H1 (cell line): ENCODE measurements at regions not wholly inside any gene's neighbourhood (a gene's known extent, or its start where the extent isn't known, plus 50 kb on each side); places are given as distances from the start of the nearest gene placed in this dataset.

Experiments
- CHD2 ChIP-seq: IDR thresholded peaks from 2 replicates; pipeline ENCODE4 v1.6.1; 2012; ENCODE audit warnings: low read length, improper control_type of control experiment
- CTCF ChIP-seq, 3 experiments: IDR thresholded peaks; 1 replicate in 2 of 3; 2 replicates in 1 of 3; pipeline versions ENCODE4 v1.5.1 to v1.6.1; 2011; ENCODE audit warnings: low read length in 3 of 3, mild to moderate bottlenecking in 3 of 3, inconsistent platforms in 2 of 3, low read depth in 1 of 3, moderate library complexity in 1 of 3; ENCODE audit not compliant: insufficient read depth in 1 of 3; ENCODE audit errors: control extremely low read depth in 1 of 3
- EP300 ChIP-seq, 2 experiments: IDR thresholded peaks; 1 replicate in 1 of 2; 2 replicates in 1 of 2; pipeline ENCODE4 v1.6.1; 2011 to 2012; ENCODE audit warnings: low read depth in 2 of 2, low read length in 2 of 2, mild to moderate bottlenecking in 2 of 2, borderline replicate concordance in 1 of 2, inconsistent platforms in 1 of 2, moderate library complexity in 1 of 2
- EZH2 ChIP-seq: fragments of 200-600 bp; sonication (generic); IDR thresholded peaks from 2 replicates; pipeline ENCODE4 v1.7.1; 2012; ENCODE audit warnings: low read depth, mild to moderate bottlenecking, moderate library complexity, low read length, inconsistent platforms; ENCODE audit not compliant: severe bottlenecking
- POLR2A ChIP-seq, 2 experiments: IDR thresholded peaks; 1 replicate in 1 of 2; 2 replicates in 1 of 2; pipeline ENCODE4 v1.6.1; 2011; ENCODE audit warnings: low read depth in 2 of 2, low read length in 2 of 2, mild to moderate bottlenecking in 2 of 2; ENCODE audit errors: control extremely low read depth in 1 of 2
- POU5F1 ChIP-seq: IDR thresholded peaks from 2 replicates; pipeline ENCODE4 v1.6.1; 2011; ENCODE audit warnings: low read depth, mild to moderate bottlenecking, low read length, moderate library complexity
- RFX5 ChIP-seq: IDR thresholded peaks from 2 replicates; pipeline ENCODE4 v1.6.1; 2011; ENCODE audit warnings: low read depth, low read length, improper control_type of control experiment, borderline replicate concordance
- SIN3A ChIP-seq, 2 experiments: IDR thresholded peaks in 1 of 2; conservative IDR thresholded peaks in 1 of 2; 2 replicates each; pipeline ENCODE4 v1.6.1; 2011 to 2012; ENCODE audit warnings: low read length in 2 of 2, improper control_type of control experiment in 1 of 2, low read depth in 1 of 2, mild to moderate bottlenecking in 1 of 2
- SIRT6 ChIP-seq: IDR thresholded peaks from one replicate; pipeline ENCODE4 v1.7.1; 2012; ENCODE audit warnings: low read length, inconsistent platforms
- SRF ChIP-seq: IDR thresholded peaks from 2 replicates; pipeline ENCODE4 v1.6.1; 2011; ENCODE audit warnings: mild to moderate bottlenecking, low read depth, low read length, moderate library complexity
- TF ChIP-seq, protein P1 (sequence below): IDR thresholded peaks from 2 replicates; pipeline ENCODE4 v1.6.1; 2011; ENCODE audit warnings: low read depth, mild to moderate bottlenecking, low read length; ENCODE audit not compliant: insufficient read depth
- TF ChIP-seq, protein P2 (sequence below): IDR thresholded peaks from 2 replicates; pipeline ENCODE4 v1.6.1; 2011; ENCODE audit warnings: low read length, improper control_type of control experiment

- TF ChIP-seq EZH2 (no peak), EP300 (IDR thresholded peaks at IDR 0.05; ENCODE audit: borderline replicate concordance in 1 of 2, low read depth in 2 of 2, low read length in 2 of 2) (no peak), RFX5 (no peak), CTCF (IDR thresholded peaks at IDR 0.05; ENCODE audit: control extremely low read depth in 1 of 3, insufficient read depth in 1 of 3, low read depth in 1 of 3, low read length in 3 of 3) (no peak), POU5F1 (no peak), POLR2A (IDR thresholded peaks at IDR 0.05; ENCODE audit: control extremely low read depth in 1 of 2, low read depth in 2 of 2, low read length in 2 of 2) (no peak), SRF (no peak), SIN3A (conservative IDR thresholded peaks at IDR 0.05 in 1 of 2, IDR thresholded peaks at IDR 0.05 in 1 of 2; ENCODE audit: low read depth in 1 of 2, low read length in 2 of 2) (no peak), CHD2 (no peak), SIRT6 (no peak)
- TF ChIP-seq, protein P1, sequence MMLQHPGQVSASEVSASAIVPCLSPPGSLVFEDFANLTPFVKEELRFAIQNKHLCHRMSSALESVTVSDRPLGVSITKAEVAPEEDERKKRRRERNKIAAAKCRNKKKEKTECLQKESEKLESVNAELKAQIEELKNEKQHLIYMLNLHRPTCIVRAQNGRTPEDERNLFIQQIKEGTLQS: no peak
- TF ChIP-seq, protein P2, sequence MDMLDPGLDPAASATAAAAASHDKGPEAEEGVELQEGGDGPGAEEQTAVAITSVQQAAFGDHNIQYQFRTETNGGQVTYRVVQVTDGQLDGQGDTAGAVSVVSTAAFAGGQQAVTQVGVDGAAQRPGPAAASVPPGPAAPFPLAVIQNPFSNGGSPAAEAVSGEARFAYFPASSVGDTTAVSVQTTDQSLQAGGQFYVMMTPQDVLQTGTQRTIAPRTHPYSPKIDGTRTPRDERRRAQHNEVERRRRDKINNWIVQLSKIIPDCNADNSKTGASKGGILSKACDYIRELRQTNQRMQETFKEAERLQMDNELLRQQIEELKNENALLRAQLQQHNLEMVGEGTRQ: no peak
These were observed 215.4 kb upstream of the OSR1 start for GRCh38 chr2:19573784-19574183.
